Activated naive CD8-positive, alpha-beta T cell treated with anti-CD3 and anti-CD28 coated beads, Interleukin-2, amount 10 ng/mL, durations not matched to agents 7 days and 5 days (primary cell): ENCODE measurements at regions not wholly inside any gene's neighbourhood (a gene's known extent, or its start where the extent isn't known, plus 50 kb on each side); places are given as distances from the start of the nearest gene placed in this dataset.

Experiments used
- ATAC-seq: fragments of 150-1000 bp; cut with Tn5 transposase; one replicate; pipeline ENCODE4 v1.10.0; 2021; ENCODE audit warnings: low read depth, moderate library complexity
- POLR2A ChIA-PET: fragments of 350-600 bp; sonication (Branson Sonifier 250); formaldehyde crosslinking; loops from one replicate; lab custom pipeline; 2021; ENCODE audit warnings: antibody characterized with exemption; lab: Charles Lee
- DNase-seq: peaks from one replicate; pipeline ENCODE4 v3.0.0; 2021
- H3K27ac Mint-ChIP-seq: one replicate; pipeline ENCODE4 v1.8.0; 2022; ENCODE audit warnings: mild to moderate bottlenecking, mixed read lengths
- H3K27me3 Mint-ChIP-seq: one replicate; pipeline ENCODE4 v1.8.0; 2022; ENCODE audit warnings: mild to moderate bottlenecking, moderate library complexity, mixed read lengths
- H3K36me3 Mint-ChIP-seq: one replicate; pipeline ENCODE4 v1.8.0; 2021; ENCODE audit warnings: mild to moderate bottlenecking, mixed read lengths
- H3K4me1 Mint-ChIP-seq: one replicate; pipeline ENCODE4 v1.8.0; 2021; ENCODE audit warnings: mixed read lengths
- H3K4me3 Mint-ChIP-seq: one replicate; pipeline ENCODE4 v1.8.0; 2022; ENCODE audit warnings: mild to moderate bottlenecking, moderate library complexity, mixed read lengths
- H3K9me3 Mint-ChIP-seq: one replicate; pipeline ENCODE4 v1.8.0; 2021; ENCODE audit warnings: mixed read lengths

DNA sequence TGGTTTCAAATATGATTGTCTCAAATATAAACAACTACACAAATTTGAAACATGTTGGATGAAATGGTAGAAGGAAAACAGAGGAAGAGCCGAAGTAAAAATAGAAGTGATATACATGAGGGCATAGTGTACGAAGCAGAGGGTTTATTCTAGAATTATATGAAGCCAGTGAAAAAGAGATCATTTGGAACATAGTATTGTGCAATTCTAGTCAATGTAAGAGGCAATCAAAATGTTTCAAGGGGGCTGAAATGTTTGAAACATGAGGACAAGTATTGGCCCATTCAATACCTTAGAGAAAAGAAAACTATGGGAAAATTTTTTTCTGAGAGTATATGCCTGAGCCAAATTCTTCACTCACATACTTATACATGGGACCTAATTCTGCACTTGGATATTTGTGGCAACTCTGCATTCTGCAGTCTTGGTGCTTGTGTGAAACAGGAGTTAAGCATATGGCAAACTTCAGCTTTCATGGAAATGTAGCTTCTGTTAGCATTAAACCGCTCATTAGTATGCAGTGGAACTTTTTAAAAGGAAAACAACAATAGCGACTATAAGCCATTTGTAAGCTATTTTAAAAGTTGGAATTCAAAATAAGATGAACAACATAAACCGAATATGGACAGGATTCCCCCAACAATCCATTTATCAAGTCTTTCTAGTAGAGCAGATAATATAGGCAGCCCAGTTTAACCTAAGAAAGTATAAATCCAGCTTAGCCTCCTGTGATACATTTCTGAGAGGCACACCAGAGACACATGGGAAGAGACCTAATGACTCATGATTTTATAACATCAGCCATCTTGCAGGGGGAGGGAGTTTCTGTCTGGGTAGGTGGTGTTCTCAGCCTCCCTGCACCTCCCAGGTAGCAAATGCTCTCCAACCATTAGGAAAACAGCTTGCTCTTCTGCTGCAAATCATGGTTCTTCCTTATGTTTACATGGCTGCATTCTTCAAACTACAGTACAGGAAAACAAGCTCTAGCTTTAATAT lies 197.8 kb downstream of the PAX3 start:
- POLR2A ChIA-PET = no interaction called here
- no peaks in the 10 kb centered on the region for H3K36me3 Mint-ChIP-seq
- no peaks in the 10 kb centered on the region for H3K4me1 Mint-ChIP-seq
- no peak for DNase-seq
- no peaks in the 10 kb centered on the region for H3K9me3 Mint-ChIP-seq
- no peak for ATAC-seq
- no peaks in the 10 kb centered on the region for H3K27me3 Mint-ChIP-seq
- H3K4me3 Mint-ChIP-seq = no peak overlapping the region
- H3K27ac Mint-ChIP-seq = no peak overlapping the region

DNA sequence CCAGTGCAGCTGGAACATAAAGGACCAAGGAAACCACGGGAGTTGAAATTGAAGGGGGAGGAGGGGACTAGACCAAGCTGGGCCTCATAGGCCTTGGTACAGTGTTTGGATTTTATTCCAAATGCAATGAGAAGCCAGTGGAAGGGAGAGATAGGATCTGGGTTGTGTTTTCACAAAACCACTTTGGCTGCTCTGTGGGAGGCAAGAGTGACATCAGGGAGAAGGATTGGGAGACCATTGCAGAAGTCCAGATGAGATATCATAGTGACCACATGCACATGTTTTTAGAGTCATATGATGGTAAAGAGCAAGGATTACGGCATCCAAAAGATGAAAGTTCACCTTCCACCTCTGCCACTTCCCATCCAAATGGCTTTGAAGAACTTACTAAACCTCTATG lies 210.2 kb downstream of the PAX3 start:
- POLR2A ChIA-PET = no interaction called here
- no peak for ATAC-seq
- no peak for DNase-seq
- H3K36me3 Mint-ChIP-seq = no peaks in the 10 kb centered on the region
- no peaks in the 10 kb centered on the region for H3K4me1 Mint-ChIP-seq
- no peak overlapping the region for H3K4me3 Mint-ChIP-seq
- peaks cover 2% of the 10 kb centered on the region for H3K9me3 Mint-ChIP-seq
- H3K27ac Mint-ChIP-seq = no peak overlapping the region
- H3K27me3 Mint-ChIP-seq = no peaks in the 10 kb centered on the region

DNA sequence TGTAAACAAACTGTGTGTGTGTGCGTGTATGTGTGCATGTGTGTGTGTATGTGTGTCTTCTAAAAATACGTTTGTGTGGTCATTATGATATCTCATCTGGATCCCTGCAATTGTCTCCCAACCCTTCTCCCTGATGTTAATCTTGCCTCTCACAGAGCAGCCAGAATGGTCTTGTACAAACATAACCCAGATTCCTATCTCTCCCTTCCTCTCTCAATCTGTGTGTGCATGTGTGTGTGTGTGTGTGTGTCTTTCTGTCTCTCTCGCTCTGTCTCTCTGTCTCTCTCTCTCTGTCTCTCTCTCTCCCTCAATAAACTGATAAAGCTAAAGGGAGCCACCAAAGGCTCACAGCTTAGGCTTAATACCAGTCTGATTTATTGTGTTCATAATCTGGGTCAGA lies 210.8 kb downstream of the PAX3 start:
- Mint-ChIP-seq H3K4me1 (no peaks in the 10 kb centered on the region), H3K9me3 (peaks cover 2% of the 10 kb centered on the region), H3K36me3 (no peaks in the 10 kb centered on the region), H3K27ac (no peak overlapping the region), H3K4me3 (no peak overlapping the region), H3K27me3 (no peaks in the 10 kb centered on the region)
- ATAC-seq (no peak), DNase-seq (no peak)
- POLR2A ChIA-PET = no interaction called here

DNA sequence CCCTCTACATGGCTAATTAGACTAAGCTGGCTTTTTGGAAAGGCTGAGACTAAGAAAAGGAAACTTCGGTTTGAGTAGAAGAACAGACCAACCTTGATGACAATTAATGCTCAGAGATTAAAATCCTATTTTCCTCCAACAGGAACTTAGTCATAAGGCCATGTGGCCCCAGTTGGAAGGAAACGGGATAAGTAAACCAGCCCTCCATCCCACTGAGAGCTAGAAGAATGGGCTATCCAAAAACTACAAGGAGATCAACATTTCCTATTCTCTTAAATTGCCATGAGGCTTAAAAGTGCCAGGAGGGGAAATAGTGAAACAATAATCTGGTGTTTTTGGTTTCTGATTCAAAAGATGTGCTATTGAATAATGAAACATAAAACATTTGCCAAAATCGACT lies 216.6 kb downstream of the PAX3 start:
- Mint-ChIP-seq H3K27ac (no peak overlapping the region), H3K27me3 (no peaks in the 10 kb centered on the region), H3K4me1 (no peaks in the 10 kb centered on the region), H3K4me3 (no peak overlapping the region), H3K9me3 (peaks cover 2% of the 10 kb centered on the region), H3K36me3 (no peaks in the 10 kb centered on the region)
- POLR2A ChIA-PET = no interaction called here
- no peak for ATAC-seq
- no peak for DNase-seq

DNA sequence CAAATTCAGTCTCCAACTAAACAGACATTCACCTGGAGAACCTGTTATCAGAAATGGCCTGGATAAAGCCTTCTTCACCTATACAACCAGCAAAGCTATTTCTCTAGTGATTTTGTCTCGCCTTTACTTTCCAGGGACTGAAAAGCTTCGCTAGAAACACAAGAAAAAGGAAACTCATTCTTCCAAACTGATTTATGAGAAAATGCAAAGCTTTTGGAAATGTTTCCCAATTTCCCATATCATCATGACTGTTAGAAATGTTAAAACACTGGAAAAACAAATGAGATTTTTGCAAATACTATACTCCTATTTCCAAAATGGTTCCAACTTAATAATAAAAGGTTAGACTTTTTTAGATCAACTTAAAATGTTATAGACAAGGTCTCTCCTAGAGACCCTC lies 218.7 kb downstream of the PAX3 start:
- Mint-ChIP-seq H3K36me3 (no peaks in the 10 kb centered on the region), H3K27me3 (no peaks in the 10 kb centered on the region), H3K27ac (no peak overlapping the region), H3K9me3 (peaks cover under 1% of the 10 kb centered on the region), H3K4me3 (no peak overlapping the region), H3K4me1 (no peaks in the 10 kb centered on the region)
- no peak for ATAC-seq
- POLR2A ChIA-PET = no interaction called here
- no peak for DNase-seq

DNA sequence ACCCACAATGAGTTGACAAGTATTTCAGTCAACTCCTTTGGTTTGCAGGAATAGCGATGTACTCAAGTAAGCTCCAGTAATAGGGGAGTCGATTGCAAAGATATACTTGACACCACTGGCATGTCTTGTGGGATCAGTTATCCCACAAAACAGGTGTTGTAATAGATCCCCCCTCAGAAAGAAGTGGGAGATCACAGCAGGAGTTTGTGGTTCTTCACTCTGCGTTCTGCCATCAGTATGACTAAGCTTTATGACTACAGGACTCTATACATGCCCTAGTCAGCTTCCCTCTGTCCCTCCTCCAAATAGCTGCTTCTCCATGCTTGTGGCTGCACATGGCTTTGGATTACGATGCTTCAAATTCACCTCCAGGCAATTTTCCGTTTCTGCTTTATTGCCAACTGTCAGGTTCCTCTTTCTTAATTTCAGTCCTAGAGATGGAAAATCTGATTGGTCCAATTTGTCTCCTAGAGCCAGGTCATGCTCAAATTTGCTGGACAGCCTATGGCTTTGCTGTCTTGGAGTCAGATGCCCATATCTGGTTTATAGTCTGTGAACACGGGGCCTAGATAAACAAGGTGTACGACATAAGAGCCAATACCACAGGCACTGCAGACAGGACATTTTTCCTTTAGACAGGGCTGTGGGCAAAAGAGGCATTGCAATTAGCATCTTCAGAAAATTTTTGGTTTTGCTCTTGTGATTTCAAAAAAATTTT lies 221.7 kb downstream of the PAX3 start:
- H3K4me1 Mint-ChIP-seq = no peaks in the 10 kb centered on the region
- POLR2A ChIA-PET = no interaction called here
- no peaks in the 10 kb centered on the region for H3K27me3 Mint-ChIP-seq
- H3K9me3 Mint-ChIP-seq = no peaks in the 10 kb centered on the region
- H3K4me3 Mint-ChIP-seq = no peak overlapping the region
- no peaks in the 10 kb centered on the region for H3K36me3 Mint-ChIP-seq
- no peak overlapping the region for H3K27ac Mint-ChIP-seq
- ATAC-seq = no peak
- DNase-seq = no peak

DNA sequence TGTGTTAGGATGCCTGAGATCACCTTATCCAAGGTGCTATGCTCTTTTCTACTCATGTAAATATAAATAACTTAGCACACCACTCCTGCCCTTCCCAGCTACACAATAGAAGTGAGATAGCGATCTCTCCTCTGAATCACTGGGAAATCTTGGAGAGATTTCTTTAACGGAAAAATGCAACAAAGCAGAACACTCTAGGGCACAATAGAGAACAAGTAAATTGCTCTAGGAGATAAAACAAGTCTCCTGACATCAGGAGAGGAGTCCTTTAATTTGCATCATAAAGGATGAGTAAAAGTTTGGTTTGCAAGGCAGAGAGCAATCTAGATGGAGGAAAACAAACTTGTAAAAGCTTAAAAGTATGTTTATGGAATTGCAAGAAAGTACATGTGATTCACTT lies 224.1 kb downstream of the PAX3 start:
- H3K27me3 Mint-ChIP-seq = no peaks in the 10 kb centered on the region
- no peak overlapping the region for H3K27ac Mint-ChIP-seq
- ATAC-seq (no peak), DNase-seq (no peak)
- no peak overlapping the region for H3K4me3 Mint-ChIP-seq
- H3K4me1 Mint-ChIP-seq = no peaks in the 10 kb centered on the region
- no peaks in the 10 kb centered on the region for H3K36me3 Mint-ChIP-seq
- no peaks in the 10 kb centered on the region for H3K9me3 Mint-ChIP-seq
- POLR2A ChIA-PET = no interaction called here

DNA sequence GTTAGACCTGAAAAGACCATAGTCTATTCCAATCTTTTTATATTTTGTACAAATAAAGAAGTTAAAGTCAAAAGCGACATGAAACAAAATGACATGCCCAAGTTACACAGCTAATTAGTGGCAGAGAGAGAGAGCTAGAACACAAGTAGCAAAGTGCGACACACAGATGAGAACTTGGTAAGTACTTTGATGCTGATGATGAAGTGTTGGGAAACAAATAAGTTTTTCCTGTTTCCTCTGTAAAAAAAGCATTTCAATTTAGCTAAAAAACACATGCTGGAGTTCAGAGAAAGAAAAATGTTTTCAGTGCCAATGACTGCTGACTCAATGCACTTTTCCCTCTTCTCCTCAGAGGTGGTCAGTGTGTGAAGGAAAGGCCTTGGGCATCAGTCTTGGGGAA lies 226.9 kb downstream of the PAX3 start:
- Mint-ChIP-seq H3K4me1 (no peaks in the 10 kb centered on the region), H3K36me3 (no peaks in the 10 kb centered on the region), H3K27ac (no peak overlapping the region), H3K4me3 (no peak overlapping the region), H3K9me3 (no peaks in the 10 kb centered on the region), H3K27me3 (no peaks in the 10 kb centered on the region)
- no peak for DNase-seq
- no peak for ATAC-seq
- POLR2A ChIA-PET = no interaction called here

DNA sequence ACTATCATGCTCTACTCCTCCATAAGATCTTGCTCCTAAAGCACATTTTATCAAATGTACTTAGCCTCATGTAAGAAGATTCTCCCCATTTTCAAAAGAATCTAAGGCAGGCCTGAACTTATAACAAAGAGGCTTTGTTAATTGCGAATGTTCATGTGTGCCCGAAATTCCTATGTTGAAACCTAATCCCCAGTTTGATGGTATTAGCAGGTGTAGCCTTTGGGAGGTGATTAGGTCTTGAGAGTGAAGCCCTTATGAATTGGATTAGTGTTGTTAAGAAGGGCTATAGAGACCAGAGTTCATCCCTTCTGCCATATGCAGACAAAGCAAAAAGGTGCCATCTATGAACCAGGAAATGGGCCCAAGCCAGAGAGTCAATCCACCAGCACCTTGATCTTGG lies 234.5 kb downstream of the PAX3 start:
- H3K4me3 Mint-ChIP-seq = no peak overlapping the region
- POLR2A ChIA-PET = no interaction called here

DNA sequence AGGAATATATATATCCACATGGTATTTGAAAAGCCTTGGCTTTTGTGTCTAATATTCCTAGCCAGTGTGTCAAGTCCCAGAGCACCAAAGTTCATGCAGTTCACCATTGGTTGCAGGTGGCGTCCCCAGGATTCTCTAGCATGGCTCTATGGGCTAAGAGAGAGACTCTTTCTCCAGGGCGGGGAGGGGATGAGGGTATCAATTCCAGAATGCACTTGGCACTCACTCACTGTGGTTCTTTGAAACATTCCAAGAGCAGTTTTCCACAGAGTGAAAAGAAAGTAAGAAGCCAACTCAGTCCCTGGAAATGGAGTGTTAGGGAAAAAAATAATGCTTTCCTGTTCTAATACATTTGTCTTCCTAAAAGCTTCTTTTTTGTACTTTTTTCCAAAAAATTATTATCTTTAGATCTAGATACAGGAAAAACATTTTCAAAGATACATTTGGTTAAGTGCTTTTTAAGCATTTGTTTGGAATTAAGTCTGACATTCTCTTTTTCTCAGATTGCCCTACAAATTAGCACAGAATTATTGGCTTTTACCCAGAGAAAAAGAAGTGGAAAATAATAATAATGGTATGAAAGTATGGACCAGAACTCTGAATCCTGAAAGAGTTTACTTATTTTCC lies 239.9 kb downstream of the PAX3 start:
- H3K27ac Mint-ChIP-seq = no peak overlapping the region
- DNase-seq (no peak), ATAC-seq (no peak)
- H3K36me3 Mint-ChIP-seq = no peaks in the 10 kb centered on the region
- H3K9me3 Mint-ChIP-seq = no peaks in the 10 kb centered on the region
- POLR2A ChIA-PET = no interaction called here
- H3K4me3 Mint-ChIP-seq = no peak overlapping the region
- H3K4me1 Mint-ChIP-seq = no peaks in the 10 kb centered on the region
- peaks cover 8% of the 10 kb centered on the region for H3K27me3 Mint-ChIP-seq

More for the DNA sequence above, 234.5 kb downstream of the PAX3 start:
- Mint-ChIP-seq H3K9me3 (no peaks in the 10 kb centered on the region), H3K27ac (no peak overlapping the region), H3K4me1 (no peaks in the 10 kb centered on the region), H3K27me3 (peaks cover 3% of the 10 kb centered on the region), H3K36me3 (no peaks in the 10 kb centered on the region)
- ATAC-seq (no peak), DNase-seq (no peak)

DNA sequence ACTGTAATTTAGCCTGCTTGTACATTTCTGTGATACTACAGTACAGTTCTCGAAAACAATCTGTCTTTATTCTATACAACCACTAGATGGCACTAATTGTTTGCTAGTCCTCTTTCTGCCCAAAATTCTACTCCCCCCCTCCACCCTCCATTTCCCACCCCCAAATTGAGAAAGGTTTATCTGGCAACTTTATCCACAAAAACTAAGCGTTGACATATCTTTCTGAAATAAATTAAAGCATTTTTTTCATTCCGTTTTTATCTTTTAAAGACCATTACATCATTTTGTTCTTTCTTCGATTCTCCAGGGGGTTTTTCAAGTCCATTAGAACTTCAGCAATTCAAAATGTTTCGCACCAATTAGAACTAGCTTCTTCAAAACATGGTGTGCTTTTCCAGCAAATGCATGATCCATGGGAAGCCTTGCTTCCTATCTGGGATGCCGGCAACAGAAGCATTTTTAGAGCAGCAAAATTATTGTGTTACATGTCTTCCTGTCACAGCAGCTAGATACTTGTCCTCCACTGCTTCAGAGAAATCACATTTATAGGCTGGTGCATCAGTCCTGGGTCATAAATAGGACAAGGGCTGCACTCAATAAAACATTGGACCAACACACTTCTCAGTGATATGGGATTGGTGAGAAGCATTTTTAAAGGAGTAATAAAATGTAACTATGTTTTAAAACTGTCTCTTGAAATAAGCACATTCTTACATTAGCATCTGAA lies 241.3 kb downstream of the PAX3 start:
- POLR2A ChIA-PET = no interaction called here
- no peaks in the 10 kb centered on the region for H3K36me3 Mint-ChIP-seq
- H3K27me3 Mint-ChIP-seq = peaks cover 15% of the 10 kb centered on the region
- no peaks in the 10 kb centered on the region for H3K4me1 Mint-ChIP-seq
- H3K27ac Mint-ChIP-seq = no peak overlapping the region
- ATAC-seq = no peak
- no peak overlapping the region for H3K4me3 Mint-ChIP-seq
- H3K9me3 Mint-ChIP-seq = no peaks in the 10 kb centered on the region
- DNase-seq = no peak

DNA sequence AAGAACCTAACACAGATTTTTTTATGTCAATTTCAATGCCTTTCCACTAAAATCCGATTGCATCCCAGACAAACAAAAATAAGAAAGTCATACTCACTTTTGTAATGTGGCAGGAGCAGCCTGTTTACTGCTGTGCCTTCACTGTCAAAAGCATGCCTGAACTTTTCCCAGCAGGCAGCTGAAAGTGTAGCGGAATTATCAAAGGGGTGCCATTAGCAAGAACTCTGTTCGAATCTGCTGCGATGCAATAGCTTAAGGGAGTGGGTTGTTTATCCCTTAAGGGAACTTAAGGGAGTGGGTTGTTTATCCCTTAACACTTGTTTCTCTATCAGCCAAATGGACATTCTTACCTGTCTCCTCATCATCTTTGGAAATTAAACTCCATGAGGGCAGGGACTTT lies 243.5 kb downstream of the PAX3 start:
- Mint-ChIP-seq H3K4me1 (no peaks in the 10 kb centered on the region), H3K4me3 (no peak overlapping the region), H3K9me3 (no peaks in the 10 kb centered on the region), H3K27me3 (peaks cover 12% of the 10 kb centered on the region), H3K36me3 (no peaks in the 10 kb centered on the region), H3K27ac (no peak overlapping the region)
- POLR2A ChIA-PET = no interaction called here
- no peak for ATAC-seq
- DNase-seq = no peak

DNA sequence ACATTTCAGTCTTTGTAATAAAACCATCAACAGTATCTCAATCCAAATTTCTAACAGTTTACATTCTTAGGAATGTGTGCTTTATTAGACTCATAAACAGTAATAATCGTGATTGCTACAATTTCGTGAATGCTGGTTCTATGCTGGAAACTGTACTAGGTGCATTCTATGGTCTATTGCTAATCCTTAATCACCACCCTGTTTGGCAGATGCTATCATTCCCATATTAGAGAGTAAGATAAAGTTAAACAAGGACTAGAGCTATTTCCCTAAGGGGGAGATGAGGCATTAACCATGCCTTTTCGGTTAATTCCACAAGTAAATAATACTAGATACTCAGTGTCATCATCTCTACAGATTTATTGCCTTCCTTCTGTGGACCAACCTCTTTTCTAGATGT lies 244.0 kb downstream of the PAX3 start:
- Mint-ChIP-seq H3K27me3 (peaks cover 12% of the 10 kb centered on the region), H3K4me1 (no peaks in the 10 kb centered on the region), H3K27ac (no peak overlapping the region), H3K4me3 (no peak overlapping the region), H3K36me3 (no peaks in the 10 kb centered on the region), H3K9me3 (no peaks in the 10 kb centered on the region)
- POLR2A ChIA-PET = no interaction called here
- DNase-seq (no peak), ATAC-seq (no peak)
